ENCODE measurements at regions not wholly inside any gene's neighbourhood (a gene's known extent, or its start where the extent isn't known, plus 50 kb on each side); places are given as distances from the start of the nearest gene placed in this dataset.

DNA sequence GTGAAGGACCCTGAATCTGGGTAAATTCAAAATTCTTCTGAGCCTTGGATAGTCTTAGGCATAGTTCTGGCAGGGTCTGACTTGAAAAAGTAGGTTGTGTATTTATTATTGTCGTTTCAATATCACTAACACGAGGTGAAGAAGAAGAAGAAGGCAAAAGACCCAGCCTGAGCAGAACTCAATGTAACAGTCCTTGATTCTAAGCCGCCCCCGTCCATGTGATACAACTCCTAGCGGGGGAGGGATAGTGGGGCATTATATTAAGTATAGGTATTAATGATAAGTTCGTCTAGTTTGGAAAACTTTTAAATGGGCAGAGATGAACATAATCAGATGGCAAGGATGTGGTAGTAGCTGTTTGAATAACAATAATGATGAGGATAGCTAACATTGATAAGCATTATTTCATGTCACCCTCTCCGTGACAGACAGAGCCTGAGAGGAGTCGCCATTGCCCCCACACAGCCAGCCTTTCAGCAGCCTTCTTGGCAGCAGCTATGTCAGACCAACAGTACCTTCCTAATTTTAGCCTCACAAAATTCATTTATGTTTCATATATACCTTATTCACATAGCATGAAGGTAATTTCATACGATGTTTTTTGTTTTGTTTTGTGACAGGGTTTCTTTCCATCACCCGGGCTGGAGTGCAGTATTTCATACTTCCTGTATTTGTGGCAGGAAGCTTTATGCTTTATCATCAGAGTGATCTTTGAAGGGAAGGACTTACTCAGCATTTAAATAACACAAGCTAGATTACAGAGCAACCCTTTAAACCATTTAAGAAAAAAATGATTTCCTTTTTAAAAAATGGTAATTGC is 64.4 kb upstream of the NPAS1 start:
- ATAC-seq = peak; percentile 75

GRCh38 chr19:46955813-46956371 is 63.7 kb upstream of the NPAS1 start:
- no peaks in the 10 kb centered on the region for H3K9me3 ChIP-seq
- TF ChIP-seq, protein P1, sequence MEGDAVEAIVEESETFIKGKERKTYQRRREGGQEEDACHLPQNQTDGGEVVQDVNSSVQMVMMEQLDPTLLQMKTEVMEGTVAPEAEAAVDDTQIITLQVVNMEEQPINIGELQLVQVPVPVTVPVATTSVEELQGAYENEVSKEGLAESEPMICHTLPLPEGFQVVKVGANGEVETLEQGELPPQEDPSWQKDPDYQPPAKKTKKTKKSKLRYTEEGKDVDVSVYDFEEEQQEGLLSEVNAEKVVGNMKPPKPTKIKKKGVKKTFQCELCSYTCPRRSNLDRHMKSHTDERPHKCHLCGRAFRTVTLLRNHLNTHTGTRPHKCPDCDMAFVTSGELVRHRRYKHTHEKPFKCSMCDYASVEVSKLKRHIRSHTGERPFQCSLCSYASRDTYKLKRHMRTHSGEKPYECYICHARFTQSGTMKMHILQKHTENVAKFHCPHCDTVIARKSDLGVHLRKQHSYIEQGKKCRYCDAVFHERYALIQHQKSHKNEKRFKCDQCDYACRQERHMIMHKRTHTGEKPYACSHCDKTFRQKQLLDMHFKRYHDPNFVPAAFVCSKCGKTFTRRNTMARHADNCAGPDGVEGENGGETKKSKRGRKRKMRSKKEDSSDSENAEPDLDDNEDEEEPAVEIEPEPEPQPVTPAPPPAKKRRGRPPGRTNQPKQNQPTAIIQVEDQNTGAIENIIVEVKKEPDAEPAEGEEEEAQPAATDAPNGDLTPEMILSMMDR (IDR thresholded peaks at IDR 0.05) = no peak
- H3K4me1 ChIP-seq = peaks cover 19 to 38% of the 10 kb centered on the region in 2 donors
- DNase-seq (no peak), ATAC-seq (no peak)
- no peaks in the 10 kb centered on the region for H3K36me3 ChIP-seq
- H3K27me3 ChIP-seq = no peaks in the 10 kb centered on the region
- peak overlapping the region in 1 of 2 donors; percentile 73 for H3K27ac ChIP-seq
- intact Hi-C loops (cut with DNase I) = no loop called here
- no peak overlapping the region for H3K4me3 ChIP-seq

More for the DNA sequence above, 64.4 kb upstream of the NPAS1 start:
- Histone ChIP-seq H3K27me3 (no peaks in the 10 kb centered on the region), H3K9me3 (no peaks in the 10 kb centered on the region), H3K36me3 (no peaks in the 10 kb centered on the region), H3K4me1 (peaks cover 22 to 38% of the 10 kb centered on the region in 2 donors), H3K27ac (peak overlapping the region; percentile 23 to 73), H3K4me3 (peak overlapping the region in 1 of 2 donors; percentile 22)
- intact Hi-C loops (cut with DNase I) = no loop called here
- DNase-seq = no peak
- TF ChIP-seq, protein P1 (IDR thresholded peaks at IDR 0.05) = no peak

- H3K27me3 ChIP-seq = no peaks in the 10 kb centered on the region
- DNase-seq (no peak), ATAC-seq (no peak)
- no peak overlapping the region for H3K4me3 ChIP-seq
- intact Hi-C loops (cut with DNase I) = no loop called here
- H3K4me1 ChIP-seq = peaks cover 14 to 28% of the 10 kb centered on the region in 2 donors
- H3K9me3 ChIP-seq = no peaks in the 10 kb centered on the region
- no peak overlapping the region for H3K27ac ChIP-seq
- no peaks in the 10 kb centered on the region for H3K36me3 ChIP-seq
- TF ChIP-seq, protein P1 (IDR thresholded peaks at IDR 0.05) = no peak
These were observed 61.1 kb upstream of the NPAS1 start for GRCh38 chr19:46958532-46958931.

DNA sequence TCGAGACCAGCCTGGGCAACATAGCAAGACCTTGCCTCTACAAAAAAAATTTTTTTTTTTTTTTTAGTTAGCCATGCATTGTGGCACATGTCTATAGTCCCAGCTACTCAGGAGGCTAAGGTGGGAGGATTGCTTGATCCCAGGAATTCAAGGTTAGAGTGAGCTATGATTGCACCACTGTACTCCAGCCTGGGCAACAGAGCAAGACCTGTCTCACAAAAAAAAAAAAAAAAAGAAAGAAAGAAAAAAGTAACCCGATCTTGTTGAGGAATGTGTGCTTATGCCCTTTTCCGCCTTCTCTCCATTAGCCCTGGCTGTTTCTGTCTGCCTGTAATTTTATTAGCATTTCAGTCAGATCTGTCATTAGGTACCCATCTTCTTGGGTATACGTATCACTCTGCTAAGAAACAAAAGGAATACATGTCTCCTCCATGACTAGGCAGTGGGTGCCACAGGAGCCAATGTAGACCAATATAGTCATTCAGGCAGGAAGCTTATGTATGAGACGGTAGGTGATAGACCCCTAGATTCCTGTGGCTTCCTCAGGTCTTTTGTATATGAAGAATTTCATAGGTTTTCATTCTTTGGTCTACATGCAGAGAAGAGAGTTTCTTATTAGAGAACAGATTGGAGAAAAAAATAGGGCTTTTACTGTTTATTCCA is 59.6 kb upstream of the NPAS1 start:
- Histone ChIP-seq H3K9me3 (no peaks in the 10 kb centered on the region), H3K27me3 (no peaks in the 10 kb centered on the region), H3K36me3 (peaks cover 0 to 3% of the 10 kb centered on the region in 2 donors), H3K4me3 (no peak overlapping the region), H3K27ac (no peak overlapping the region), H3K4me1 (peaks cover 7 to 19% of the 10 kb centered on the region in 2 donors)
- intact Hi-C loops (cut with DNase I) = no loop called here
- TF ChIP-seq, protein P1 (IDR thresholded peaks at IDR 0.05) = no peak
- ATAC-seq = no peak
- no peak for DNase-seq

GRCh38 chr19:46962030-46962570 is 57.5 kb upstream of the NPAS1 start:
- H3K27ac ChIP-seq = no peak overlapping the region
- H3K9me3 ChIP-seq = no peaks in the 10 kb centered on the region
- H3K36me3 ChIP-seq = peaks cover 0 to 3% of the 10 kb centered on the region in 2 donors
- H3K4me1 ChIP-seq = peaks cover 0 to 6% of the 10 kb centered on the region in 2 donors
- no peak overlapping the region for H3K4me3 ChIP-seq
- TF ChIP-seq, protein P1 (IDR thresholded peaks at IDR 0.05) = no peak
- no peaks in the 10 kb centered on the region for H3K27me3 ChIP-seq
- ATAC-seq (no peak), DNase-seq (no peak)
- intact Hi-C loops (cut with DNase I) = no loop called here

All from left lung (tissue), 4 donors.